RWPE2 (cell line): ENCODE measurements at regions not wholly inside any gene's neighbourhood (a gene's known extent, or its start where the extent isn't known, plus 50 kb on each side); places are given as distances from the start of the nearest gene placed in this dataset.

Experiments
- ATAC-seq: fragments of 200-7000 bp; cut with Tn5 transposase; 3 replicates; pipeline ENCODE4 v1.9.1; 2021; ENCODE audit warnings: low read depth
- DNase-seq: peaks from one replicate; pipeline ENCODE4 v3.0.0-alpha.2; 2020; ENCODE audit warnings: low spot score
- H3K27ac ChIP-seq: fragments of 450-650 bp; 2 replicates; pipeline ENCODE4 v1.5.1; 2017; ENCODE audit warnings: mild to moderate bottlenecking; ENCODE audit not compliant: poor library complexity, severe bottlenecking
- H3K27me3 ChIP-seq: fragments of 250-450 bp; sonication (Bioruptor Pico); 2 replicates; pipeline ENCODE4 v1.5.1; 2021; ENCODE audit warnings: mild to moderate bottlenecking, moderate library complexity; ENCODE audit not compliant: insufficient read depth, poor library complexity, severe bottlenecking
- H3K36me3 ChIP-seq: fragments of 250-450 bp; sonication (Bioruptor Pico); 2 replicates; pipeline ENCODE4 v1.5.1; 2020; ENCODE audit warnings: low read depth, mild to moderate bottlenecking, moderate library complexity
- H3K4me1 ChIP-seq: fragments of 250-450 bp; sonication (Bioruptor Pico); 2 replicates; pipeline ENCODE4 v1.5.1; 2021; ENCODE audit warnings: mild to moderate bottlenecking, moderate library complexity; ENCODE audit not compliant: insufficient read depth, poor library complexity, severe bottlenecking
- H3K4me3 ChIP-seq: fragments of 250-450 bp; sonication (Bioruptor Pico); 2 replicates; pipeline ENCODE4 v1.5.1; 2021; ENCODE audit warnings: mild to moderate bottlenecking, moderate library complexity; ENCODE audit not compliant: severe bottlenecking
- H3K9me3 ChIP-seq: fragments of 250-450 bp; sonication (Bioruptor Pico); 2 replicates; pipeline ENCODE4 v1.5.1; 2021; ENCODE audit warnings: mild to moderate bottlenecking, moderate library complexity; ENCODE audit not compliant: severe bottlenecking
- TF ChIP-seq, protein P1 (sequence below): fragments of 450-650 bp; IDR thresholded peaks from one replicate; pipeline ENCODE4 v1.5.1; 2017; ENCODE audit warnings: mild to moderate bottlenecking, moderate library complexity; ENCODE audit not compliant: poor library complexity, severe bottlenecking

DNA sequence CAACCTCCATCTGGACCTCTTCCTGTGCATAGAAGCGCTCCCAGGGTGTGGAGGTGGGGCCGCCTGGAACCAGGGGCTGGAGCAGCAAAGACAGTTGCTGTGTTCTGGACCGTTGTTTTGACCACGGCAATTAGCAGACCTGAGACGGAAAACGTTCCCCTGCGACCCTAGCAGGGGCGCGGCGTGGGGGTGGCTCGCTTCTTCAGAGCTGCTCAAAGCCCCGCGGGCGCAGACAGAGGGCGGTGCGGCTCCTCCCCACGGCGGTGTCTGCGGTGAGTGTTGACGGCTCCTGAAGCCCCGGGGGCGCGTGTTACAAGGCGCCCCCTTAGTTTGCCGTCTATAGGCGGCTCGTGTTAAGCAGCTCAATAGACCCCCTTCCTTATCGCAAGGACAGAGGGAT, 79.2 kb downstream of the TRIML1 start:
- ATAC-seq (no peak), DNase-seq (no peak)
- Histone ChIP-seq H3K4me1 (peaks cover 4% of the 10 kb centered on the region), H3K27ac (no peak overlapping the region), H3K27me3 (no peaks in the 10 kb centered on the region), H3K4me3 (no peak overlapping the region), H3K9me3 (no peaks in the 10 kb centered on the region), H3K36me3 (no peaks in the 10 kb centered on the region)
- TF ChIP-seq, protein P1, sequence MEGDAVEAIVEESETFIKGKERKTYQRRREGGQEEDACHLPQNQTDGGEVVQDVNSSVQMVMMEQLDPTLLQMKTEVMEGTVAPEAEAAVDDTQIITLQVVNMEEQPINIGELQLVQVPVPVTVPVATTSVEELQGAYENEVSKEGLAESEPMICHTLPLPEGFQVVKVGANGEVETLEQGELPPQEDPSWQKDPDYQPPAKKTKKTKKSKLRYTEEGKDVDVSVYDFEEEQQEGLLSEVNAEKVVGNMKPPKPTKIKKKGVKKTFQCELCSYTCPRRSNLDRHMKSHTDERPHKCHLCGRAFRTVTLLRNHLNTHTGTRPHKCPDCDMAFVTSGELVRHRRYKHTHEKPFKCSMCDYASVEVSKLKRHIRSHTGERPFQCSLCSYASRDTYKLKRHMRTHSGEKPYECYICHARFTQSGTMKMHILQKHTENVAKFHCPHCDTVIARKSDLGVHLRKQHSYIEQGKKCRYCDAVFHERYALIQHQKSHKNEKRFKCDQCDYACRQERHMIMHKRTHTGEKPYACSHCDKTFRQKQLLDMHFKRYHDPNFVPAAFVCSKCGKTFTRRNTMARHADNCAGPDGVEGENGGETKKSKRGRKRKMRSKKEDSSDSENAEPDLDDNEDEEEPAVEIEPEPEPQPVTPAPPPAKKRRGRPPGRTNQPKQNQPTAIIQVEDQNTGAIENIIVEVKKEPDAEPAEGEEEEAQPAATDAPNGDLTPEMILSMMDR, result no peak

DNA sequence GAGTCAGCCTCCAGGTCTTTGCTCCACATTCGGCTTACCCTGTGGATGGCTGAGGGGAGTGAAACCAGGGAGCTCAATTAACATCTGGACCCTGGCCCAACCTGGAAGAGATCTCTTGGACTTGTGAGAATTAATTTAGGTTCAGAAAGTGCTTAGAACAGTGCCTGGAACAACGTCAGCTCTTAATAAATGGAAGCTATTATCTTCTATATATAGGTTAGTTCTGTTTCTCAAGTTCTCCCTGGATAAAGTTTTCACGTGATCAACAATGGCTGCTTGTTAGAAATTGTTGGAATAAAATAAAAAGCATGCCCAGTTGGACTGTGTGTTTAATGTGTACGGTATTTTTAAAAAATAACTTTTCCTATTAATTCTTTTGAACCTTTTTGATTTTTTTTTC, 80.8 kb downstream of the TRIML1 start:
- ATAC-seq, result no peak
- TF ChIP-seq, protein P1, result no peak
- no peaks in the 10 kb centered on the region for H3K9me3 ChIP-seq

DNA sequence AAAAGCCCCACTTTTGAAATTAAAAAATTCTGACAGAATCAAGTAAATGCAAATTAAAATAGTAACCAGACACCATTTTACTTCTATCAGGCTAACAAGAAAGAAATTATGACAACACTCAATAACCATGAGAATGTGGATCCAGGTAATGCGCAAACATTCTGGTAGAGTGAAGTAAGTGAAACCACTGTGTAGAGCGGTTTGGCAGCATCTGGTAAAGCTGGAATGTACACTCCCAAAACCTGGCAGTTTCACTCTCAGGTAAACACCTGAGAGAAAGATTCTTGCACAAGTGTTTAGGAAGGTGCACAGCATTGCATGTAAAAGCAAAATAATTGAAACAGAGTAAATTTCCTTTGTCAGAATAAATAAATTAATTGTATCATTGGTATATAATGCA, 81.8 kb downstream of the TRIML1 start:
- Histone ChIP-seq H3K27me3 (no peaks in the 10 kb centered on the region), H3K4me3 (no peak overlapping the region), H3K36me3 (no peaks in the 10 kb centered on the region), H3K4me1 (peaks cover 4% of the 10 kb centered on the region), H3K9me3 (no peaks in the 10 kb centered on the region), H3K27ac (no peak overlapping the region)
- TF ChIP-seq, protein P1, result no peak
- DNase-seq (no peak), ATAC-seq (peak; percentile 73; the same call in 2 of the 3 replicates)

More for the DNA sequence above, 80.8 kb downstream of the TRIML1 start:
- no peak overlapping the region for H3K27ac ChIP-seq
- no peaks in the 10 kb centered on the region for H3K36me3 ChIP-seq
- H3K27me3 ChIP-seq, result no peaks in the 10 kb centered on the region
- DNase-seq, result no peak
- peaks cover 4% of the 10 kb centered on the region for H3K4me1 ChIP-seq
- no peak overlapping the region for H3K4me3 ChIP-seq

DNA sequence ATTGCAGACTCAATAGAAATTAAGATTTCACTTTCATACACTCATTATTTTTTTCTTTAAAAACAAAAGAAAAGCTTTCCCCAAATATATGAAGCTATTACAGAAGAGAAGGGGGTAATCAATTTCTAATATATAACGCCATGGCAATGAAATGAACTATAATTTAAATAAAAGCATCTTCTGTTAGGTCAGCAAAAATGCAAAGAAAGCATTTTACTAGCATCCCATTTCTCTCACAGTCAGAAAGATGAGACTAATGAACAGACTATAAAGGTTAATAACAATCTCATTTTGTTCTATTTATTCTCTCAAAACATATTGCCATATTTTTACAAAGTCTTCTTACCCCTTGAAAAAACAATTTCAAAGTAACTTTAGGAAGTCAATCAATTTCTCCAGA, 89.0 kb downstream of the TRIML1 start:
- Histone ChIP-seq H3K4me1 (no peaks in the 10 kb centered on the region), H3K9me3 (no peaks in the 10 kb centered on the region), H3K27ac (no peak overlapping the region), H3K4me3 (no peak overlapping the region), H3K36me3 (no peaks in the 10 kb centered on the region), H3K27me3 (no peaks in the 10 kb centered on the region)
- ATAC-seq (no peak), DNase-seq (no peak)
- TF ChIP-seq, protein P1, result no peak

DNA sequence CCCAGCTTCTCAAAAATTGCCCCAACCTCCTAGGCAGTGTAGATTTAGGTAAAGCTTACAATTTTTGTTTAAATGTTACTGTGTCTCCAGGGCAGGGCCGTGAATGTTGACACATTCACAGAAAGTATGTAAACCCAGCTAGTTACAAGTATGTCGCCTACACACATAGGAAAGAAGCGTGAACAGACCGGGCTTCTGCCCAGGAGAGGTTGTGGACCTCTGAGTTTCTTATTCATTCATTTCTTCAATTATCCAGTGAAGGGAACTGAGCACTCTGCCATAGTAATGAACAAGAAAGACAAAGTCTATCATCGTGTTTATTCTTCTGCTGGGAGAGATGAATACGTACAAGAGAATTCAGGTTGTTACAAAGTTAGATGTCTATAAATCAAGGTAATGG, 93.2 kb downstream of the TRIML1 start:
- TF ChIP-seq, protein P1, result no peak
- ATAC-seq (no peak), DNase-seq (no peak)
- Histone ChIP-seq H3K9me3 (no peaks in the 10 kb centered on the region), H3K4me3 (no peak overlapping the region), H3K36me3 (no peaks in the 10 kb centered on the region), H3K27ac (no peak overlapping the region), H3K4me1 (no peaks in the 10 kb centered on the region), H3K27me3 (no peaks in the 10 kb centered on the region)
